Liver (tissue), 8 donors: ENCODE measurements at regions not wholly inside any gene's neighbourhood (a gene's known extent, or its start where the extent isn't known, plus 50 kb on each side); places are given as distances from the start of the nearest gene placed in this dataset.

Source experiments
- DNase-seq: peaks from one replicate; pipeline ENCODE4 v3.0.0-alpha.2; 2017; ENCODE audit warnings: low spot score
- H3K27ac ChIP-seq, 2 donors: one replicate each; pipeline ENCODE4 v1.7.0; 2013; ENCODE audit warnings: inconsistent platforms in 2 of 2, low read length in 2 of 2, control low read depth in 1 of 2, low read depth in 1 of 2, mild to moderate bottlenecking in 1 of 2
- H3K27me3 ChIP-seq, 4 donors: one replicate each; pipeline versions ENCODE4 v1.6.1 to v1.7.0; 2013; ENCODE audit warnings: low read length in 3 of 4, inconsistent platforms in 1 of 4, mild to moderate bottlenecking in 1 of 4, moderate library complexity in 1 of 4; ENCODE audit not compliant: control insufficient read depth in 4 of 4, insufficient read depth in 4 of 4
- H3K36me3 ChIP-seq, 4 donors: one replicate each; pipeline versions ENCODE4 v1.6.1 to v1.7.0; 2013; ENCODE audit warnings: low read length in 3 of 4, mild to moderate bottlenecking in 3 of 4, low read depth in 1 of 4, moderate library complexity in 1 of 4; ENCODE audit not compliant: control insufficient read depth in 4 of 4, insufficient read depth in 3 of 4
- H3K4me1 ChIP-seq, 4 donors: one replicate each; pipeline versions ENCODE4 v1.6.1 to v1.7.0; 2013; ENCODE audit warnings: low read length in 3 of 4, mild to moderate bottlenecking in 3 of 4, moderate library complexity in 1 of 4; ENCODE audit not compliant: control insufficient read depth in 4 of 4, insufficient read depth in 4 of 4
- H3K4me3 ChIP-seq, 3 donors: one replicate each; pipeline versions ENCODE4 v1.6.1 to v1.7.0; 2013; ENCODE audit warnings: low read length in 3 of 3, control low read depth in 1 of 3, low read depth in 1 of 3, mild to moderate bottlenecking in 1 of 3
- H3K9ac ChIP-seq, 2 donors: one replicate each; pipeline ENCODE4 v1.7.0; 2013; ENCODE audit warnings: low read length in 2 of 2, mild to moderate bottlenecking in 2 of 2, moderate library complexity in 2 of 2, control low read depth in 1 of 2, low read depth in 1 of 2
- H3K9me3 ChIP-seq, 4 donors: one replicate each; pipeline versions ENCODE4 v1.6.1 to v1.7.0; 2013; ENCODE audit warnings: low read length in 3 of 4; ENCODE audit not compliant: control insufficient read depth in 4 of 4
- ATF3 ChIP-seq: IDR thresholded peaks from 2 replicates; pipeline ENCODE4 v1.6.1; 2016; ENCODE audit warnings: antibody characterized with exemption
- EGR1 ChIP-seq, 2 donors: IDR thresholded peaks; 2 replicates each; pipeline ENCODE4 v1.6.1; 2016 to 2018; ENCODE audit warnings: antibody characterized with exemption in 2 of 2, low read depth in 2 of 2
- FOXA1 ChIP-seq: IDR thresholded peaks from 2 replicates; pipeline ENCODE4 v1.6.1; 2016; ENCODE audit warnings: antibody characterized with exemption
- FOXA2 ChIP-seq: IDR thresholded peaks from 2 replicates; pipeline ENCODE4 v1.6.1; 2016; ENCODE audit warnings: antibody characterized with exemption
- GABPA ChIP-seq, 2 donors: IDR thresholded peaks in 1 of 2; conservative IDR thresholded peaks in 1 of 2; 2 replicates each; pipeline ENCODE4 v1.6.1; 2016; ENCODE audit warnings: antibody characterized with exemption in 2 of 2, mild to moderate bottlenecking in 1 of 2, moderate library complexity in 1 of 2
- HNF4A ChIP-seq, 2 donors: conservative IDR thresholded peaks; 2 replicates each; pipeline ENCODE4 v1.6.1; 2016; ENCODE audit warnings: antibody characterized with exemption in 2 of 2, mild to moderate bottlenecking in 2 of 2
- HNF4G ChIP-seq: IDR thresholded peaks from 2 replicates; pipeline ENCODE4 v1.6.1; 2016; ENCODE audit warnings: antibody characterized with exemption
- JUND ChIP-seq, 2 donors: IDR thresholded peaks; 2 replicates each; pipeline ENCODE4 v1.6.1; 2016; ENCODE audit warnings: antibody characterized with exemption in 2 of 2
- NR2F2 ChIP-seq: IDR thresholded peaks from 2 replicates; pipeline ENCODE4 v1.6.1; 2016; ENCODE audit warnings: antibody characterized with exemption
- RAD21 ChIP-seq, 2 donors: IDR thresholded peaks; 2 replicates each; pipeline ENCODE4 v1.6.1; 2016; ENCODE audit warnings: antibody characterized with exemption in 2 of 2, mild to moderate bottlenecking in 2 of 2
- REST ChIP-seq: IDR thresholded peaks from 2 replicates; pipeline ENCODE4 v1.6.1; 2016; ENCODE audit warnings: antibody characterized with exemption, mild to moderate bottlenecking
- RXRA ChIP-seq, 2 donors: IDR thresholded peaks; 2 replicates each; pipeline ENCODE4 v1.6.1; 2017 to 2018; ENCODE audit warnings: antibody characterized with exemption in 2 of 2, mild to moderate bottlenecking in 1 of 2
- TAF1 ChIP-seq: conservative IDR thresholded peaks from 2 replicates; pipeline ENCODE4 v1.6.1; 2016; ENCODE audit warnings: antibody characterized with exemption, mild to moderate bottlenecking
- YY1 ChIP-seq: IDR thresholded peaks from 2 replicates; pipeline ENCODE4 v1.6.1; 2016; ENCODE audit warnings: antibody characterized with exemption, mild to moderate bottlenecking
- WGBS: extraction: QIAGEN DNeasy Blood & Tissue Kit; methylation state at CpG from one replicate; pipeline ENCODE4 v1.1.7; 2013; 5-methylcytosine and 5-hydroxymethylcytosine counted together
- TF ChIP-seq, protein P1 (sequence below): fragments of 150-350 bp; IDR thresholded peaks from 2 replicates; pipeline ENCODE4 v1.5.1; 2017; ENCODE audit warnings: improper control_type of control experiment, low read depth, low read length; ENCODE audit not compliant: missing input control
- TF ChIP-seq, protein P2 (sequence below): IDR thresholded peaks from 2 replicates; pipeline ENCODE4 v1.6.1; 2016; ENCODE audit warnings: antibody characterized with exemption
- donor health status: healthy.
- donor health status: healthy.
- donor health status: healthy.
- donor health status: healthy.
- donor health status: healthy.

GRCh38 chr2:212606232-212606631 is 67.6 kb upstream of the ERBB4 start:
- no peaks in the 10 kb centered on the region for H3K36me3 ChIP-seq
- TF ChIP-seq RXRA (IDR thresholded peaks at IDR 0.05) (no peak), HNF4A (conservative IDR thresholded peaks at IDR 0.05) (no peak), TAF1 (no peak), EGR1 (IDR thresholded peaks at IDR 0.05; ENCODE audit: low read depth in 2 of 2) (no peak), NR2F2 (no peak), HNF4G (no peak), ATF3 (no peak), FOXA2 (no peak), REST (no peak), JUND (IDR thresholded peaks at IDR 0.05) (no peak), FOXA1 (no peak), RAD21 (IDR thresholded peaks at IDR 0.05) (no peak), YY1 (no peak)
- TF ChIP-seq, protein P1, sequence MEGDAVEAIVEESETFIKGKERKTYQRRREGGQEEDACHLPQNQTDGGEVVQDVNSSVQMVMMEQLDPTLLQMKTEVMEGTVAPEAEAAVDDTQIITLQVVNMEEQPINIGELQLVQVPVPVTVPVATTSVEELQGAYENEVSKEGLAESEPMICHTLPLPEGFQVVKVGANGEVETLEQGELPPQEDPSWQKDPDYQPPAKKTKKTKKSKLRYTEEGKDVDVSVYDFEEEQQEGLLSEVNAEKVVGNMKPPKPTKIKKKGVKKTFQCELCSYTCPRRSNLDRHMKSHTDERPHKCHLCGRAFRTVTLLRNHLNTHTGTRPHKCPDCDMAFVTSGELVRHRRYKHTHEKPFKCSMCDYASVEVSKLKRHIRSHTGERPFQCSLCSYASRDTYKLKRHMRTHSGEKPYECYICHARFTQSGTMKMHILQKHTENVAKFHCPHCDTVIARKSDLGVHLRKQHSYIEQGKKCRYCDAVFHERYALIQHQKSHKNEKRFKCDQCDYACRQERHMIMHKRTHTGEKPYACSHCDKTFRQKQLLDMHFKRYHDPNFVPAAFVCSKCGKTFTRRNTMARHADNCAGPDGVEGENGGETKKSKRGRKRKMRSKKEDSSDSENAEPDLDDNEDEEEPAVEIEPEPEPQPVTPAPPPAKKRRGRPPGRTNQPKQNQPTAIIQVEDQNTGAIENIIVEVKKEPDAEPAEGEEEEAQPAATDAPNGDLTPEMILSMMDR: no peak
- TF ChIP-seq, protein P2, sequence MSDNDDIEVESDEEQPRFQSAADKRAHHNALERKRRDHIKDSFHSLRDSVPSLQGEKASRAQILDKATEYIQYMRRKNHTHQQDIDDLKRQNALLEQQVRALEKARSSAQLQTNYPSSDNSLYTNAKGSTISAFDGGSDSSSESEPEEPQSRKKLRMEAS: no peak
- no peak overlapping the region for H3K9ac ChIP-seq
- no peaks in the 10 kb centered on the region for H3K27me3 ChIP-seq
- 82% methylated on average over 1 of the region's 1 CpG for WGBS
- DNase-seq: no peak
- no peak overlapping the region for H3K4me3 ChIP-seq
- H3K4me1 ChIP-seq: no peaks in the 10 kb centered on the region
- no peak overlapping the region for H3K27ac ChIP-seq
- H3K9me3 ChIP-seq: no peaks in the 10 kb centered on the region

GRCh38 chr2:212596688-212597087 is 58.1 kb upstream of the ERBB4 start:
- H3K27ac ChIP-seq: no peak overlapping the region
- no peak for DNase-seq
- H3K4me3 ChIP-seq: no peak overlapping the region
- H3K36me3 ChIP-seq: no peaks in the 10 kb centered on the region
- H3K4me1 ChIP-seq: no peaks in the 10 kb centered on the region
- H3K9me3 ChIP-seq: no peaks in the 10 kb centered on the region
- H3K9ac ChIP-seq: no peak overlapping the region
- TF ChIP-seq EGR1 (IDR thresholded peaks at IDR 0.05; ENCODE audit: low read depth in 2 of 2): no peak
- no peak for TF ChIP-seq YY1
- no peak for TF ChIP-seq TAF1
- TF ChIP-seq, protein P1: no peak
- TF ChIP-seq GABPA (IDR thresholded peaks at IDR 0.05 in 1 of 2, conservative IDR thresholded peaks at IDR 0.05 in 1 of 2): no peak
- no peak for TF ChIP-seq FOXA1
- no peak for TF ChIP-seq RXRA (IDR thresholded peaks at IDR 0.05)
- TF ChIP-seq HNF4A (conservative IDR thresholded peaks at IDR 0.05): no peak
- TF ChIP-seq REST: no peak
- no peak for TF ChIP-seq RAD21 (IDR thresholded peaks at IDR 0.05)
- no peak for TF ChIP-seq HNF4G
- peaks cover 0 to under 1% (median 0%) of the 10 kb centered on the region in 4 donors for H3K27me3 ChIP-seq
- 77% methylated on average over 3 of the region's 3 CpGs for whole genome bisulfite sequencing
